Right ventricle myocardium superior (tissue), 1 donor: ENCODE measurements at regions not wholly inside any gene's neighbourhood (a gene's known extent, or its start where the extent isn't known, plus 50 kb on each side); places are given as distances from the start of the nearest gene placed in this dataset.

Source experiments
- ATAC-seq: fragments of 200-7000 bp; cut with Tn5 transposase; one replicate; pipeline ENCODE4 v1.9.1; 2020; ENCODE audit warnings: mild to moderate bottlenecking; ENCODE audit not compliant: poor library complexity
- DNase-seq: peaks from one replicate; pipeline ENCODE4 v3.0.0-alpha.2; 2020
- intact Hi-C: fragments of 100-400 bp; cut with DNase I; formaldehyde crosslinking; loops from one replicate; pipeline ENCODE4 v1.11.2; 2022
- donor health status: DM: no; HTN: yes; CAD: no; lungs with severe emphysema.

- ATAC-seq, result no peak
- no peak for DNase-seq
Observed at GRCh38 chr13:59566561-59566960, 597.2 kb downstream of the DIAPH3 start.

GRCh38 chr13:59568306-59568705 is 595.4 kb downstream of the DIAPH3 start:
- no peak for DNase-seq
- intact Hi-C loops, result no loop called here
- ATAC-seq, result no peak

More at GRCh38 chr13:59566561-59566960, 597.2 kb downstream of the DIAPH3 start:
- intact Hi-C loops, result no loop called here

GRCh38 chr13:59570204-59570603 is 593.5 kb downstream of the DIAPH3 start:
- intact Hi-C loops, result no loop called here
- ATAC-seq (no peak), DNase-seq (no peak)

GRCh38 chr13:59584101-59584500 is 579.6 kb downstream of the DIAPH3 start:
- ATAC-seq, result no peak
- intact Hi-C loops, result no loop called here
- no peak for DNase-seq

GRCh38 chr13:59584761-59585670 is 578.7 kb downstream of the DIAPH3 start:
- intact Hi-C loops, result no loop called here
- no peak for ATAC-seq
- no peak for DNase-seq

- no peak for ATAC-seq
- intact Hi-C loops, result no loop called here
- no peak for DNase-seq
Observed at GRCh38 chr13:59587030-59587429, 576.7 kb downstream of the DIAPH3 start.

- no peak for ATAC-seq
- no peak for DNase-seq
- intact Hi-C loops, result no loop called here
Observed at GRCh38 chr13:59587971-59588716, 575.6 kb downstream of the DIAPH3 start.

- no peak for ATAC-seq
- intact Hi-C loops, result no loop called here
- DNase-seq, result no peak
Observed at GRCh38 chr13:59588717-59589067, 575.0 kb downstream of the DIAPH3 start.

GRCh38 chr13:59601993-59602392 is 561.7 kb downstream of the DIAPH3 start:
- ATAC-seq, result no peak
- intact Hi-C loops, result no loop called here
- no peak for DNase-seq

GRCh38 chr13:59603646-59604045 is 560.1 kb downstream of the DIAPH3 start:
- no peak for ATAC-seq
- intact Hi-C loops, result no loop called here

GRCh38 chr13:59607172-59607571 is 556.6 kb downstream of the DIAPH3 start:
- intact Hi-C loops, result no loop called here
- DNase-seq (no peak), ATAC-seq (no peak)

More at GRCh38 chr13:59603646-59604045, 560.1 kb downstream of the DIAPH3 start:
- DNase-seq, result no peak

GRCh38 chr13:59607780-59608233 is 555.9 kb downstream of the DIAPH3 start:
- ATAC-seq (no peak), DNase-seq (no peak)
- intact Hi-C loops, result no loop called here

GRCh38 chr13:59609421-59609820 is 554.3 kb downstream of the DIAPH3 start:
- no peak for DNase-seq
- intact Hi-C loops, result no loop called here
- ATAC-seq, result no peak
